SK-N-SH (cell line): ENCODE measurements at regions not wholly inside any gene's neighbourhood (a gene's known extent, or its start where the extent isn't known, plus 50 kb on each side); places are given as distances from the start of the nearest gene placed in this dataset.

Experiments
- CTCF ChIP-seq: fragments of 200-600 bp; sonication (generic); IDR thresholded peaks from 2 replicates; pipeline ENCODE4 v1.6.1; 2017; ENCODE audit warnings: antibody characterized with exemption, mild to moderate bottlenecking, moderate library complexity
- EP300 ChIP-seq, 2 experiments: IDR thresholded peaks; 2 replicates each; pipeline versions ENCODE4 v1.4.0 to v1.6.1; 2012; ENCODE audit warnings: borderline replicate concordance in 1 of 2, low read depth in 1 of 2, low read length in 1 of 2
- NFIC ChIP-seq: IDR thresholded peaks from 2 replicates; pipeline ENCODE4 v1.4.0; 2012; ENCODE audit warnings: borderline replicate concordance
- RAD21 ChIP-seq: IDR thresholded peaks from 2 replicates; pipeline ENCODE4 v1.6.1; 2012; ENCODE audit warnings: mild to moderate bottlenecking, low read length
- REST ChIP-seq: IDR thresholded peaks from 2 replicates; pipeline ENCODE4 v1.6.1; 2012; ENCODE audit warnings: mild to moderate bottlenecking, low read depth, low read length, moderate library complexity

- no peak for TF ChIP-seq NFIC
- no peak for TF ChIP-seq RAD21
- TF ChIP-seq EP300 (IDR thresholded peaks at IDR 0.05; ENCODE audit: borderline replicate concordance in 1 of 2, low read depth in 1 of 2, low read length in 1 of 2), result no peak
- TF ChIP-seq CTCF, result no peak
- TF ChIP-seq REST, result no peak
These were observed 204.8 kb downstream of the TLE4 start for GRCh38 chr9:79776581-79776980.
